Epithelial cell of esophagus (primary cell): ENCODE measurements at regions not wholly inside any gene's neighbourhood (a gene's known extent, or its start where the extent isn't known, plus 50 kb on each side); places are given as distances from the start of the nearest gene placed in this dataset.

ENCODE experiments used
- DNase-seq: peaks from one replicate; pipeline ENCODE4 v3.0.0; 2010; ENCODE audit warnings: low read depth
- H3K4me3 ChIP-seq: 2 replicates; pipeline ENCODE4 v1.5.1; 2011; ENCODE audit warnings: mild to moderate bottlenecking, low read length, control low read depth
- CTCF ChIP-seq: IDR thresholded peaks from 2 replicates; pipeline ENCODE4 v1.5.1; 2011; ENCODE audit warnings: low read depth, mild to moderate bottlenecking, low read length, control low read depth, inconsistent platforms; ENCODE audit not compliant: insufficient read depth; ENCODE audit errors: missing control alignments

DNA sequence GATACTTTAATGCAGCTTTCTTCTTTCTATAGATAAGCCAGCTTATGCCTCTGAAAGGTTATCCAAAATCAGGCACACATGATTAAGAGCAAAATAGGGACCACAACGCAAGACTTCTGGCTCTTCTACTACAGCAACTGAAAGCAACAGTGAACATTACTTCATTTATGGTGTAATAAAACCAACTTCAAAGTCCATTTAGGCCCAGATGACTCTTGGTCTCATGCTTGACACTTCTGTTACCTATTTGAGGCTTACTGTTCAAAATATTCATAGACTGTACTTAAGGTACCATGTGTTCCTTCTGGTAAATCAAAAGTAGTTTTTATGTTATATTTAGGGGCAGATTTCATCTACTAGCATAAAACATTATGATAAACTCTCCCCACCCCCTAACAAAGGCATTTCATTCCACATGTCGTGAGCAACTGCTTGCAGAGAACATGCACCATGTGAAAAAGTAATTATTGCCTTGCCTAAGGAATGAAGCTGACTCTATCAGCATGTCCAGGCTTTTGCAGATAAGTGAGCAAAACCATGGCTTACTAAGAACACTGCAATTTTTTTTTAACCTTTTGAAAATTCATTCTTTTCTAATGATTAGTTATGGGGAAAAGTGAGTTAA, 154.9 kb upstream of the ITGB1 start:
- TF ChIP-seq CTCF: no peak
- DNase-seq: peak; percentile 60
- no peak overlapping the region for H3K4me3 ChIP-seq

GRCh38 chr10:33111488-33112051, 153.5 kb upstream of the ITGB1 start:
- no peak for TF ChIP-seq CTCF
- H3K4me3 ChIP-seq: no peak overlapping the region
- no peak for DNase-seq

- H3K4me3 ChIP-seq: no peak overlapping the region
- DNase-seq: no peak
- TF ChIP-seq CTCF: no peak
Observed at GRCh38 chr10:33109788-33110469, 151.9 kb upstream of the ITGB1 start.

DNA sequence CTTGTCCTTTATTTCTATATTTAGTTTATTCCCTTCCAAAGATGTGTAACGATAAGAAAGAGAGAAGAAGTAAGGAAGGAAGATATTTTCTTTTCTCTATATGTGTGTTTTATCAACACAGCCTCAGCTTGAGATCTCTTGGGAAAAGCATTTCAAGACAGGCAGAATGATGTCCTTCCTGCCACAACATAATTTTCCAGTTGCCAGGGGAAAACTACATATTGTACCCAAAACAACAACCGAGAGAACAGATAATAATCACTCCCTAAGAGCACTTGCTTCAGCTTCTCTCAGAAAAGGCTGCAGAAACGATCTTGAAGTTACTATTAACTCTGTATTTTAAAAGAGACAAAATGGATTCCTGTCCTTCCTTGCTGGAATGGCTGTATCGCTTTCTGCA, 151.4 kb upstream of the ITGB1 start:
- DNase-seq: no peak
- TF ChIP-seq CTCF: no peak
- no peak overlapping the region for H3K4me3 ChIP-seq

DNA sequence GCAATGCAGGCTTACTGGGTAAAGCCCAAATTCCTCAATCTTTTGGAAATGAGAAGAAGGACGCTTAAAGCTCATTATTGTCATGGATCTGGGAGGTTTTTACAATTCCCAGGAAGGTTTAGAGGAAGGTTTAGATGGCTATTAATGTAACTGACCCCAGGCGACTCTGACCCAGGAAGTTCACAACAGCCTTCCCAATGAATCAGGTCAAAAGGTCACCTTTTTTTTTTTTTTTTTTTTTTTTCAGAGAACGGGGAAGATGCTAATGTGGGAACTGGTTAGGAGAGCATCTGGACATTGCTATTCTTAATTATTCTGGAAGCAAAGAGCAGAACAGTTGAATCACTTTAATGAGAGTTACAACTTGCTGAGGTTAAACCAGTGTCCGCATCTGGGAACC, 149.9 kb upstream of the ITGB1 start:
- TF ChIP-seq CTCF: no peak
- no peak for DNase-seq
- H3K4me3 ChIP-seq: no peak overlapping the region

- no peak overlapping the region for H3K4me3 ChIP-seq
- TF ChIP-seq CTCF: no peak
- DNase-seq: no peak
Observed at GRCh38 chr10:33106767-33107166, 148.7 kb upstream of the ITGB1 start.
